Left lobe of liver (tissue), 2 donors: ENCODE measurements at regions not wholly inside any gene's neighbourhood (a gene's known extent, or its start where the extent isn't known, plus 50 kb on each side); places are given as distances from the start of the nearest gene placed in this dataset.
"Not testable (repeated sequence)": the region's sequence is repeated elsewhere in the genome, so short reads cannot be mapped to it uniquely, and the experiment has no call there.

Source experiments
- ATAC-seq: fragments of 200-7000 bp; cut with Tn5 transposase; one replicate; pipeline ENCODE4 v1.9.1; 2020; ENCODE audit warnings: mild to moderate bottlenecking, moderate library complexity
- DNase-seq: peaks from one replicate; pipeline ENCODE4 v3.0.0-alpha.2; 2020; ENCODE audit warnings: low spot score
- donor health status: DM: no; HTN: no; CAD: no; lungs with moderate emphysema.
- donor health status: DM: no; HTN: yes; CAD: no.

DNA sequence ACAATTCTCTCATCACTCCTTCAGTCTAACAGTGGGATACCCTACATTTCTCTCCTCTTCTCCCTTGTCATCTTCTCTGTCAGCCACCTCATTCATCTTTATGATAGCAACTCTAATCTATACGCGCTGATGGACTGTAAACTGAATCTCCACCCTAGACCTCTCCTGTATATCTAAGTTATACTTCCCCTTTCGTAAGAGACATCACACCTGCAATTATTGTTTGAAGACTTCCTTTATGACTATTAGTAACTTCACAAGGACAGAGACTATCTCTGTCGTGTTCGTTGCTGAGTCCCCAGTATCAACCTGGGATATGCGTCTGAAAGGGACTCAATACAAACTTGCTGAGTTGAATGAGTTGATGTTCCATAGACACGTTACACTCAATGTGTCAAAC lies 263.2 kb downstream of the IRS1 start:
- ATAC-seq (no peak), DNase-seq (no peak)

DNA sequence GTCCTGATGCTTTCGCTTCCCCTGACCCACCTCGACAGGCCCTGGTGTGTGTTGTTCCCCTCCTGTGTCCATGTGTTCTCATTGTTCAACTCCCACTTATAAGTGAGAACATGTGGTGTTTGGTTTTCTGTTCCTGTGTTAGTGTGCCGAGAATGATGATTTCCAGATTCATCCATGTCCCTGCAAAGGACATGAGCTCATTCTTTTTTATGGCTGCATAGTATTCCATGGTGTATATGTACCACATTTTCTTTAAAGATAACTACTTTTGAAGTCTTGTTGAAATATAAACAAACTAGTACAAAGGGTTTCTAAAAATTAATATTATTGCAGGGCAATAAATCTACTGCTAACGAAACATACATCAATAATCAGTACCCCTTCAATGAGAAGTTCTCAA lies 266.6 kb downstream of the IRS1 start:
- not testable (repeated sequence) for DNase-seq, ATAC-seq

DNA sequence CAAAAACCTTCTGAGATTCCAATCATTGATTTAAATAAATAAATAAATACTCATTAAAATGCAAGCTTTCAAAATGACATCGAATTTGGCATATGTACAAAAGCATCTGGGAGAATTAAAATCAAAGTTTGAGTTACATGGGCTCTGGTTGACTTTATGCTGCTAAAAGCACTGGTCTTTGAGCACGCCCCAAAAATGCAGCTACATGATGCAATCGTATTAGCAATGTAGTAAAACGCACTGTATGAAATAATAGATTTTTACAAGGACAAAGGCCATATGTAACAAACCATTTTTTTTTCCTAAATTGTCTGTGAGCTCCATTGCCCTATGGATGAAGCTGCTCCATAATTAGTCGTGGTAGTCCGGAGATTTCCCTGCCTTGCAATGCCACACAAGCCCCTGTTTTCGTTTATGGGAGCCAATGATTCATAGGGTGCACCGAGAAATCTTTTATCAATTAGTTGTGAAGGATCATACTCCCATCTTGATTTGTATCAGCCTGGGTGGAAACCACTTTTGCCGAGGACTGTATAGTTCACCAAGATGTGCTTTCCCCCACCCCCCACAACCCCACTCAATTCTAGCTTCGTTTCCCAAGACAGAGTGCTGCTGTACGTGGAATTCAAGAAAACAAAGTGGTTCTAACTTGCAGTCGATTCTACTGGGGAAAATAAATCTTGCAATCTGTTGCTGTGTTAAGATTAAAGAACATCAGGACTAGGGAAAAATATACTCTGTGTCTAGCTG lies 268.4 kb downstream of the IRS1 start:
- DNase-seq, result no peak
- ATAC-seq, result no peak

DNA sequence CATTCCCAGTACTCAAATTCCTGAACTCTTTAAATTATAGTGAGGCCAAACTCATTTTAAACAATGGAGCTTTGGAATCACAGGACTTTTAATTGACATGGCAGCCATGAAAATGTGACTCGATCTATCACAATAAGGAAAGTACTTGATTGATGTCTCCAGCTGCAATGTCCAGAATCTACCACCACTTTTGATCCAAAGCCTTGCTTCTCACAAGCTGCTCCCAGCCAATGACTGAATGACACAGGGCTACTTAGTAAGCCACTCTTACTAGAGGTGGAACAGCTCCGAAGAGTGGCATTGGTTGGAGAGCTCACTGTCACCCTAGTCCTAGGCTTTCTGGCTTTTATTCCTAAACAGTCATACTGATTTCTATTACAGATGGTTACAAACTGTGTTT lies 270.1 kb downstream of the IRS1 start:
- no peak for ATAC-seq
- no peak for DNase-seq

DNA sequence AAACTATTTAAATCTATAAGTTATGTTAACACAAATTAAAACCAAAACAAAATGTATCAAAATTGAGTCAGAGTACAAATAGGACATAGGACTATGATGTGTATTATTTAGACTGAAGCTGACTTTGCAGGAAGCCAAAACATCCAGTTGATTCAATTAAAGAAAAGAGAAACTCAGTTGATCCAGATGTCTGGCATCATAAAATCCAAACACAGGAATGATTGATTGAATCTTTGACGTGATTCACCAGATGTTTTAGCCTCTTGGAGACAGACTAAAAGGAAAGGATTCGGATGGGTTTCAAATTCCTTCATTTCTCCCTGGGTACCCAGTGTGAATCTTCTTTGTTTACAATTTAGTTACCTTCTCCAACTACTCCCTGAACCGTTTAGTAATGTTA lies 272.9 kb downstream of the IRS1 start:
- ATAC-seq (no peak), DNase-seq (no peak)

DNA sequence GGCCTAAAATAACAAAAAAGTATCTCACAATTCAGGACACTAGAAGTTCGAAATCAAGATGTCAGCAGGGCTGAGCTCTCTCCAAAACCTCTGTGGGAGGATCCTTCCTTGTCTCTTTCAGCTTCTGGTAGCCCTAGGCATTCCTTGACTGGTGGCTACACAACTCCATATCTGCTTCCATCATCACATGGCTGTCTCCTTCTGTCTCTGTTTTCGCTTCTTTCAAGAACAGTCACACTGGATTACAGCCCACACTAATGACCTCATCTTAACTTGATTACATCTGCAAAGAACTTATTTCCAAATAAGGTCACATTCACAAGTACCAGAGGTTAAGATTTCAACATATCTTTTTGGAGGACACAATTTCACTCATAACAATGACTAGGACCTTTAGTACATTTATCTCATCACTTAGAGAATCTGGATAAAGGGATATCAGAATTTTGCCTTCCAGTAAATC lies 275.2 kb downstream of the IRS1 start:
- ATAC-seq (peak; percentile 91), DNase-seq (peak; percentile 46)

DNA sequence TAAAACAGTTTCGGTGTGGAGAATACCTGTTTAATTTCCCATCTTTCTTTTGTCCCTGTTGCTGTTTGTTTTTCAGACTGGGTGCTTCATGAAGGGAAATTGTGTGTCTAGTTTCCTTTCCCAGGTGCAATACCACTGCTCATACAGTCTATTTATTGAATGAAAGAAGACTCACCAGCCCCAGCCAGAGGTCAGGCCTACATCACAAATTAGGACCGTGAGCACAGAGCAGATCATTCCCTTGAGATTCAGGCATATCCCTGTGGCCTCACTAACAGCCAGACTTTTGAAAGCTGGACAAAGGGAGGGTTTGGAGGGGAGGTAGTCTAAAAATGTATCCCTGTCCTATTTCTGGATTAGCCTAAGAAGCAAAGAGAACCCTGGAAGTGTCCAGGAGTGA lies 278.9 kb downstream of the IRS1 start:
- ATAC-seq, result no peak
- no peak for DNase-seq

DNA sequence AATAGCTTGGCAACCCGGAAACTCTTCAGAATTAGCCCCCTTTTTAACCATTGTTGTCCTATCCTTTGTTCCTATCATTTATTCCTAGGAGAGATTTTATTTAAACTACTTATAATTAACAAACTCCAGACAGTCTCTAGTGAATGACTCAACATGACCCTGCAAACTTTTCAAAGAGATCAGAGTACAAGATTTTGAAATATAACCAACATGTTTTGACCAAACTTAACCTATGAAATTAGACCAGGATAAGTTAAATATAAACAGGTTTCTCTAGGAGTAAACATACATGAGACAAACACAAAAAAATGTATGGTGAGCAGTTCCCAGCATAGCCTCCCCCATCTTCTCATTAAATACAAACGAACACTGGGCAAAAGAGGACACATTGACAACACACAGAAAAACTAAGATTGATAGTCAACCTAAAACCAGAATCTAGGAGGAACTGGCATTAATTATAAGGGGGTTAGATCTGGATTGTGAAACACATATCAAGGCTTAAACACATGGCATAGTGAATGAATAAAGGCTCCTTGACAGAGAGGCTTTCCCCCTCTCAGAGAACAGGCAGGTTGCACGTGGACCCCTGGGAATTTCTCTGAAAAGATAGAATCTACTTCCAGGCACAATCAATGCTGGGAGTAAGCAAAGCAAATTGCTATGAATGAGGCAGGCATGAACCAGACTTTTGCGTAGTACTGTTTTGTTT lies 284.1 kb downstream of the IRS1 start:
- DNase-seq, result no peak
- ATAC-seq, result peak; percentile 79

DNA sequence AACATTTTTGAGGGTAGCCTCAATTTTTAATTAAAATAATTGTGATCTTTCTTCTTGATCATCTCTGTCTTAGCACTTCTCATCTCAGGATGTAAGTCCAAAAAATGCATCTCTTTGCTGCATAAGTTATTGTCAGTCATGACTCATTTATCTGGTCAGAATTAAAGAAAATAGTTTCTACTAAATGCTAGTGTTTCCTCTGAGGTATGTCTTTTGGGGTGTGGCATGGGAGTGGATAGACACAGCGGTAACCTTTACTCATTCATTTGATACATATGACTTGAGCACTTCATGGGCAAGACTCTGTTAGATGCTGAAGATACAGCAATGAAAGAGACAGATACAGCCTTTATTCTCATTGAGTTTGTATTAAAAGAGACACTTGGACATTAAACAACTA lies 284.7 kb downstream of the IRS1 start:
- ATAC-seq, result peak; percentile 48
- no peak for DNase-seq

DNA sequence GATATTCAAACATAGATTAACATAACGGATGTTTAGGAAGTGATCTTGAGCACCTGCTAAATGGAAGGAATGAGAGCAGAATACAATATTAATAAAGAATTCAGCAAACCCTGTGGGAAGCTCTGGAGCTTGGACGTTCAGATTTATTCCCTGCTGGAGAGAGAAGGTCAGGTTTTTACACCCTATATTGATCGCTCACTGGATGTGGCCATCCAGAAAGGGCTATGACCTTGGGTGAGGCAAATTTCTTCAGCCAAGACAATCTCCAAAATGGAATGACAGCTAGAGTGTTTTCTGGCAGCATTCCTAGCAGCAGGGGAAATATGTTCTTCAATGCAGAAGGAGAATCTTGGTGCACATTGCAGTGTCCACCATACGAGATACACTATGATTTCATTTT lies 288.3 kb downstream of the IRS1 start:
- peak; percentile 82 for ATAC-seq

DNA sequence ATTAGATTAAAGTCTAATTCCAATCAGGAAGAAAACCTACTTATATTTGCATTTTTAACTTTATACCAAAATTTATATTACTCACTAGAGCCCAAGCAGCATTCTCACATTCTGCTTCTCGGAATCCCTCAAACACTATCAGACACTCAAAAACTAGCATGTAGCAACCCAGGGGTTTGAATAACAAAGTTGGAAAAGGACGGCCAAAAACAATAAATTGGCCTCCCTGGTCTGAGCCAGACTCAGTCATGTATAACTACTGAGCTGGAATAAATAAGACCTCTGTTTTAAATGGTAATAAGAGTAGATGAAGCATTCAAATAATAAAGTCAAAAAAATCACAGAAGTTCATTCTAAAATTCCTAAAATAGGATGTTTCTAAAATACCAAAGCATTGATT lies 290.9 kb downstream of the IRS1 start:
- DNase-seq, result no peak
- ATAC-seq, result no peak

More for the DNA sequence above, 288.3 kb downstream of the IRS1 start:
- peak; percentile 71 for DNase-seq

DNA sequence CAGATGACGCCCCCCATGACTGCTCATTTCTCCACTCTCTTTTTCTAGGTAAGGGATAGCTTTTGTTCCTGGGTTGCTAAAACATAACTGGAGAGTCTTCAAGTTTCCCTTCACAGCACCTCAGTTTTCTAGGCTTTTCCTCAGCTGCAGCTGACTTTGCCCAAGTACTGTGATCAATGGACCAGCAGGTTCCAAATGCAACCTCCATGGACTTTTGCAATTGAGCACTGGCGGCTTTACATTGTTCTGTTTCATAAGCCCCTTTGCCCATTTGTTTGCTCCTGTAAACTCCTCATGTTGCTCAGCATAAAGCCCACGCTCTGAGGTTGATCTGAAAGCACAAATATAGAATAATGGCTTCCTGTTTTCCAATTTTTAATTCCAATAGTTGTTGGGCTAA lies 291.6 kb downstream of the IRS1 start:
- DNase-seq, result no peak
- no peak for ATAC-seq

DNA sequence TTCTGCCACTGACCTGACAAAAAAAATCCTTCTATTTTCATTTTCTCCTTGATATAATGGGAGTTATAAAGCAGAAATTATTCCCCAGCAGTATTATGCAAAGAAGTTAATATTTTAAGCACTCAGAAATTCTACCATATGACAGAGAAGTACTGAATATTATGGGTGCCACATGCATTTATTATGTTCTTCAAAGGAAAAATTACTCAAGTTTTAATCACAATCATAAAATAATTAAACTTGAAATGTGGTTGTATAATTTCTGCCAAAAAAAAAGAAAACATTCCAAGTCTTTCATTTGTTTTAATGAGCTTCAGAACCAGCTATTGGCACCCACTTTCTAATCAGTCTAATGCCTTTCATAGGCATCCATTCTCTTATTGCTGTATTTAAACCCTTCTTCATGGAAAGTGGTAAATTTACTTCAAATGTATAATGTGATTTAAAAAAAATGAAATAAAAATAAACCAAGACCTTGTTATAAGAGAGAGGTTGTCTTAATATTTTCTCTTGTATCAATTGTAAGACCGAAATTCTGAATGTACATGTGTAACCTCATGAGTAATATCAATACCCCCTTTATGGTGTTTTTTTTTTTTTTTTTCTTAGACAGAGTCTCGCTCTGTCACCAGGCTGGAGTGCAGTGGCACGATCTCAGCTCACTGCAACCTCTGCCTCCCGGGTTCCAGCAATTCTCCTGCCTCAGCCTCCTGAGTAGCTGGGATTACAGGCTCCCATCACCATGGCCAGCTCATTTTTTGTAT lies 302.3 kb downstream of the IRS1 start:
- DNase-seq (no peak), ATAC-seq (no peak)

DNA sequence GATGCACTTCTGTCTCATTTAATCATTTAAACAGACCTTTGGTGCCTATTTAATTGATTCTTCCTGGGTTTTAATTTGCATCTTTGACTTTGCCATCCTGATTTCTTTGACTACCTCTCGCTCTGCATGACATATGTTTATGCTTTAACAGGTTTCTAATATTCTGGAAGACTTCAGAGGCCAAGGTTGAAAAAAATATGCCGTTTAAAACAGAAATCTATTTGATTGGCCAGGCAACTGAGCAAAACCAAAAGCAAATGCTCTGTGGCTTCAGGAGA lies 303.4 kb downstream of the IRS1 start:
- no peak for DNase-seq
- ATAC-seq, result no peak

DNA sequence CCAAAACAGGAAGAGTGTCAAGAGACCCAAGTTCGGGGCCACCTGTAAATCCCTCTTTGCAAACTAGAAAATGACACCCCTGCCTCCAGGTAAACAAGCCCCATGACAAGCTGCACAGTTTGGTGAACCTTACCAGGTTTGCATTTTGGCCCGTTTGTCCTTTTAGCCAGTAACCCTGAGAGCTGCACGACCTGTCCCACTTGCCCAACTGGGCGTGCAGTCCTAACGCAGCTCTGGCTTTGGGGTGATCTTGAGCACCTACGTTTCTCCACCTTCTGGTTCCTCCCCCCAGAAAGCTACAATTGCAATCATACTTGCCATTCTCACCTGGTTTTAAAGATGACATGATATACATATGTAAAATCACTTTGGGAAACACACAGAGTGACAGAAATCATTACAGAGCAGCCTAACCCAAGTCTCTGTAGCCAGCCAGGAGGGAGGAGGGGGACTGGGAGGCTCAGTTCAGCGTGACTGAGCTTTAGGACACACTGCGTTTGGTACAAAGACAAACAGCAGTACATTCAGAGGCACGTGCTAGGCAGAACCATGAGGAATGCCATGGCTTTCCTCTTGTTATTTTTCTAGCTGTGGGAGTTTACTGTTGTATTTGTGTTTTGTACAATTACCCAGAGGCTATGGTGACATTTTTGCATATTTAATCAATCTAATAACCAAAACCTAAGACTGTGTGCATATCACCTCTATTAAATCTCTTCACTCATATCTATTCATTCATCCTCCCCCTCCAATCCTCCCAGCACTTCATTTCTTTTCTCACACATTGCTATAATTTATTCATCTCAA lies 304.0 kb downstream of the IRS1 start:
- ATAC-seq (no peak), DNase-seq (no peak)

DNA sequence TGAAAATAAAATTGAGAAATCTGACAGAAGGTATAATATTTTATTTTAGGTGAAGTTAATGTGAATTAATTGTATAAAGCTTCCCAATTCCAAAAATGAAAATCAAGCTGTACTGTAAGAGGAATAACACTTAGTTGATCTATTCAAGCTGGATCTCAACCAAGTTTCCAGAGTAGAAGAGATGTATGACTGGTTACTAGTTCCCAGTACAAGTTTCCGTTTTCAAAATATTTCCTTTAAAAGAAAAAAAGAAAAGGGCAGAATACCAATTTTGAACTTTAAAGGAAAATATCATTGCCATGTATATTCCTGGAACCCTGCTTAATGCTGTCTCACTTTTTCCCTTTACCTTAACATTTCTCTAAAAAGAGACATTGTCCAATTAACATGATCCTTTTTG lies 308.5 kb downstream of the IRS1 start:
- DNase-seq (no peak), ATAC-seq (no peak)

DNA sequence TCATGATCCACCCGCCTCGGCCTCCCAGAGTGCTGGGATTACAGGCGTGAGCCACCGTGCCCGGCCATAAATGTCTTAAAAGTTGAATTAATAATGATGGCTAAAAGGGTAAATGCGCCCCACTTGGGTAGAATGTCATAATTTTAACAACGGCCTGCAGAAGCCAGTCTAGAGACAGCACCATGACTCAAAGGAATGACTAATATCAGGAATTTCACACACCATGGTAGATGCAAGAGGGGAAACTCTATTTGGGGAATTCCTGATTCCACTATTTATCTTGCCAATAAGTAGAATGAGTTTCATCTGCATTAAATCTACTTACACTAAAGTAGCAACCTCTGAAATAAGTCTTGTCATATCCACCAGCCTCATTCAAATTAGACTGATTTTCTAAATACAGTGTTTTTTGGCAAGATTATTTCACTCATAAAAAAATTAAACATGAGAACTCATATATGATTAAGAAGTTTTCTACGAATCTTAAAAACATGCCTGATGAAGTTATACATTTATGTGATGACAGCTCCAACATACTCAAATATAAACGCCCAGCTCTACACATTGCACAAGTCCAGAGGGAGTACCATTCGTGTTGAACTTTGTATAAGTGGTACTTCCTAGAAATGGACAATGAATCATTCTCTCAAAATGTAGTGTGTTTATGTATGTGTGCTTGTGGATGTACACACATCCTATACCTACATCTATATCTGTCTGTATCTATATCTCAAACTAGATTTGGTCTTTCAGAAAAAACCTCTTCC lies 309.7 kb downstream of the IRS1 start:
- ATAC-seq, result no peak
- no peak for DNase-seq

DNA sequence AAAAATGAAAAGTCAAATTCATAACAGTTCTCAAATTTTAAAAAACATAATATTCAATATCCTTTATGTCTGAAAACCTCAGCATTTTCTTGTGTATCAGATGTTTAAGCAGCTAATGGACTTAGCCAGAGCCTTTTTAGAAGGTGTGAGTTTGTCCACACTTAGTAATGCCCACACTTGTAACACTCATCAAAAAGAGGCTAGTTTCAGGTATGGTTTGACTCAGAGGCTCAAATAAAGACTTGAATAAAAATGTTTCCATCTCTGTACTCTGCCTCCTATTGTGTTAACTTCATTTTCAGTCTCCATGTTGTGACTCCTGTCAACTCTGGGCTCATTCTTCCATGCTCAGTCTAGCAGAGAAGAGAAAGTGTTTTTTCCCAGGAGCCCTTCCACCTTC lies 311.6 kb downstream of the IRS1 start:
- DNase-seq (no peak), ATAC-seq (no peak)

DNA sequence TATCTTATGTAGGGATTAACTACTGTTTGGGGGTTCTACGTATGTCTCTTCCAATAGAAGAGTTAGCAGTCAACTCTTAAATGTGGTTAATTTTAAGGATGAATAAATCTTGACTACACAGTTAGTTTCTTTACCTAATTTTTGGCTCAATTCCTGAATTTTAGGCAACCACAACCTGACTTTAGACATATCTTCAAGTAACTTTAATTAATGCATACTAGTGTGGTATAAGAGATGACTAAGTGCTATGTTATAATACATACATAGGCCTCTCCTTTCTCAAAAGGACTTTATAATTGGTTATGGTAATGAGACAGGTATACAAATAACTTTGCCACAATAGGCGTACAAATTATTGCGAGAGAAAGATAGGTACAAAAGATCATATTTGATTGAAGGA lies 312.0 kb downstream of the IRS1 start:
- DNase-seq, result no peak
- no peak for ATAC-seq
